Mucosa of descending colon (tissue), 3 donors: ENCODE measurements at regions not wholly inside any gene's neighbourhood (a gene's known extent, or its start where the extent isn't known, plus 50 kb on each side); places are given as distances from the start of the nearest gene placed in this dataset.
"Not testable (repeated sequence)": the region's sequence is repeated elsewhere in the genome, so short reads cannot be mapped to it uniquely, and the experiment has no call there.

ENCODE experiments used
- ATAC-seq: fragments of 200-7000 bp; cut with Tn5 transposase; one replicate; pipeline ENCODE4 v1.9.1; 2020; ENCODE audit warnings: mild to moderate bottlenecking, moderate library complexity
- DNase-seq, 3 donors: peaks; one replicate each; pipeline ENCODE4 v3.0.0-alpha.2; 2020
- H3K36me3 ChIP-seq: fragments of 200-600 bp; one replicate; pipeline ENCODE4 v1.8.0; 2021; ENCODE audit warnings: low read depth, mild to moderate bottlenecking
- H3K4me1 ChIP-seq: fragments of 200-600 bp; one replicate; pipeline ENCODE4 v1.8.0; 2021; ENCODE audit warnings: low read depth, mild to moderate bottlenecking
- H3K4me3 ChIP-seq: fragments of 200-600 bp; one replicate; pipeline ENCODE4 v1.8.0; 2021; ENCODE audit warnings: mild to moderate bottlenecking
- H3K9me3 ChIP-seq: fragments of 200-600 bp; one replicate; pipeline ENCODE4 v1.8.0; 2021; ENCODE audit warnings: mild to moderate bottlenecking
- intact Hi-C, 2 donors: fragments of 100-400 bp; cut with DNase I in 1 of 2; cut with micrococcal nuclease in 1 of 2; formaldehyde crosslinking; loops; one replicate each; pipeline versions ENCODE4 v1.11.0 to v1.11.1; 2022; cut with DNase I, micrococcal nuclease
- TF ChIP-seq, protein P1 (sequence below): fragments of 200-600 bp; IDR thresholded peaks from one replicate; pipeline ENCODE4 v1.8.0; 2022; ENCODE audit warnings: antibody characterized with exemption, mild to moderate bottlenecking
- donor health status: DM: no; HTN: no; CAD: no; lungs with moderate emphysema.
- donor health status: DM: no; HTN: no; CAD: no.
- donor health status: DM: no; HTN: yes; CAD: no.

DNA sequence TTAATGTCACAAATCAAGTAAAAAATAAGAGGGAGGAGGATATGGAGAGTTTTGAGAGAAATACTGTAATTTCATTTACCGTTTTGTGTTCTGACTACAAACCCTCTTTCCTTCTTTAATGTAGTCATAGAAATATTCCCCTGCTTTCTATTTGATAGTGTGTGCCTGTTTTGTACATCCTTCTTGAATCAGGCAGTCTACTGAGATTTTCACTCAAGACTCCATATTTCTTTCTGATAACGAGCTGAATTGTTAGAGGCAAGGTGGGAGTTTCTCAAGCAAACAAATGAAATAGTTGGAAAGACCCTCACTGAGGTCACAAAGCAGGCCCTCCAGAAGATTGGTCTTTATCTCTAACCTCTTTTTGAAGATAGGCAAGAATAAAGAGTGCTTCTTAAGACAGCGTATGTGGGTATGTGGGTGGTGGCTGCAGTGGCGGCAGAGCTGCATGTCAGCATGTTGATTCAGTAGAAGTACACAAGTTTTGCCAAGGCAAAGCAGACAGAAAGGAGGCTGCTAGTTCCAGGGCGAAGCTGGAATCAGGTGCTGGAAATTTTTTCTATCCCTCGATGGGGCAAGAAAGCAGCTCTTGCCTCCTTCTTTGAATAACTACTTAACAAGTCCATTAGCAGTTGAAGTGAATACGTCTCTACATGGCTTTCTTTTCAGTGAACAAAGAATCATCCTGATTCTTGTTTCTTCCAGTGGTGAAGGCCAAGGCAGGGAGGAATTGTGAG lies 164.2 kb downstream of the FAM76B start:
- no peak overlapping the region for H3K4me3 ChIP-seq
- H3K36me3 ChIP-seq: no peaks in the 10 kb centered on the region
- no peaks in the 10 kb centered on the region for H3K9me3 ChIP-seq
- TF ChIP-seq, protein P1, sequence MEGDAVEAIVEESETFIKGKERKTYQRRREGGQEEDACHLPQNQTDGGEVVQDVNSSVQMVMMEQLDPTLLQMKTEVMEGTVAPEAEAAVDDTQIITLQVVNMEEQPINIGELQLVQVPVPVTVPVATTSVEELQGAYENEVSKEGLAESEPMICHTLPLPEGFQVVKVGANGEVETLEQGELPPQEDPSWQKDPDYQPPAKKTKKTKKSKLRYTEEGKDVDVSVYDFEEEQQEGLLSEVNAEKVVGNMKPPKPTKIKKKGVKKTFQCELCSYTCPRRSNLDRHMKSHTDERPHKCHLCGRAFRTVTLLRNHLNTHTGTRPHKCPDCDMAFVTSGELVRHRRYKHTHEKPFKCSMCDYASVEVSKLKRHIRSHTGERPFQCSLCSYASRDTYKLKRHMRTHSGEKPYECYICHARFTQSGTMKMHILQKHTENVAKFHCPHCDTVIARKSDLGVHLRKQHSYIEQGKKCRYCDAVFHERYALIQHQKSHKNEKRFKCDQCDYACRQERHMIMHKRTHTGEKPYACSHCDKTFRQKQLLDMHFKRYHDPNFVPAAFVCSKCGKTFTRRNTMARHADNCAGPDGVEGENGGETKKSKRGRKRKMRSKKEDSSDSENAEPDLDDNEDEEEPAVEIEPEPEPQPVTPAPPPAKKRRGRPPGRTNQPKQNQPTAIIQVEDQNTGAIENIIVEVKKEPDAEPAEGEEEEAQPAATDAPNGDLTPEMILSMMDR: no peak
- intact Hi-C loops: no loop called here
- H3K4me1 ChIP-seq: no peaks in the 10 kb centered on the region
- DNase-seq (no peak), ATAC-seq (no peak)

DNA sequence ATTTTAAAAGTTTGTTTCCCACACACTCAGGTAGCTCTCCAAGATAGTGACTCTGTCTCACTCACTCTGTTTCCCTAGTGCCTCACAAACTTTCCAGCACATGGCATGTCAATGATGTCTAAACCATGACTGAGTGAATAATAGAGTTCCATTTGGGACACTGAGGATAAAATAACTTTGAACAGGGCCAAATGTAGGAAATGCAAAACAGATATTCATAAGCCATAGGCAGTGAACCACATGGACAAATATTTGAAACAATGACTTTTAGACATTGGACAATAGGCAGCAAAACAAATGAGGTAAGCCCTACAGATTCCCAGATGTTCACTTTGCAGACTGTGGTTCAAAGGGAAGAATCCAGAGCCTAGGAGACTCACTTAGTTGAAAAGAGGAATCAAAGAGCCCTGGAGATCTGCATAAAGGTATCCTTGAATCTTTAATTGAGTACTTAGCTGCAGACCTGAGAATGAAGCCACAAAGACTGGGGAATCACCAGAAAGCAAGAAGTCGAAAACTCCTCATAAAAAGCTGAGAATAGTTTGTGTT lies 173.3 kb downstream of the FAM76B start:
- ATAC-seq (no peak), DNase-seq (no peak)
- intact Hi-C loops: no loop called here
- no peak overlapping the region for H3K4me3 ChIP-seq
- TF ChIP-seq, protein P1: no peak
- no peaks in the 10 kb centered on the region for H3K36me3 ChIP-seq
- no peaks in the 10 kb centered on the region for H3K9me3 ChIP-seq
- no peaks in the 10 kb centered on the region for H3K4me1 ChIP-seq

DNA sequence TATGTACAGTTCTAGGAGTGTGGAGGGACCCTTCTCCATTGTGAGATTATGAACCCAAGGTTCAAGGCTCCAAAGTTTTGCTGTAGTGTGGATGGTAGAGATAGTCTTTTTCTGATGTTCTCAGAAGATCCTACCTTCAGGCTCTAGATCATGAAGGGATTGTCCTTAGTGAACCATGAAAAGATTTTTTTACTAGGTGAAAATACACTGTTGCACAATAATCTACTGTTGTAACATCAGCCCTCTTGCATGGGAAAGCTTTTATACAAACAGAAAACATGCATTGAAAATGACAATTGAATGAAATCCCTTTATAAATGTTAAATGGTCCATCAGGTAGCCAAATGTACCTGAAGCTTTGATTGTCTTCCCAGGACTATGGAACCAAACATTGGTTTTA lies 177.8 kb downstream of the FAM76B start:
- TF ChIP-seq, protein P1: no peak
- H3K4me1 ChIP-seq: no peaks in the 10 kb centered on the region
- no peaks in the 10 kb centered on the region for H3K36me3 ChIP-seq
- ATAC-seq (no peak), DNase-seq (no peak)
- H3K9me3 ChIP-seq: no peaks in the 10 kb centered on the region
- intact Hi-C loops: no loop called here
- H3K4me3 ChIP-seq: no peak overlapping the region

DNA sequence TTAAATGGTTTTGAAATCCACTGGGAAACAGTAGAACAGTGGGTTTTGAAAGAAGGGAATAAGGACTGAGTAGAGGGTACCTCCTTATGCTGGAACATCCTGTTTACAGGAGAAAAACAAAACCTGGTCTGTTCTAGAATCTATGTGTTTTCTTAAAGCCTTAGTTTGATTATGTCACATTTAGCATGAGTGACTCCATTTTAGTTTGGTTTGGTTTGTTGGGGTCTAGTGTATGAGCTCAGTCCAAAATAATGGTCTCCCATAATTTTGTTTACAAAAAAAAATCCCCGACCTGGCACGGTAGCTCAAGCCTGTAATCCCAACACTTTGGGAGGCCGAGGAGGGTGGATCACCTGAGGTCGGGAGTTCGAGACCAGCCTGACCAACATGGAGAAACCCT lies 179.4 kb downstream of the FAM76B start:
- H3K4me1 ChIP-seq, H3K4me3 ChIP-seq, H3K9me3 ChIP-seq, DNase-seq, H3K36me3 ChIP-seq, intact Hi-C loops, ATAC-seq: not testable (repeated sequence)

DNA sequence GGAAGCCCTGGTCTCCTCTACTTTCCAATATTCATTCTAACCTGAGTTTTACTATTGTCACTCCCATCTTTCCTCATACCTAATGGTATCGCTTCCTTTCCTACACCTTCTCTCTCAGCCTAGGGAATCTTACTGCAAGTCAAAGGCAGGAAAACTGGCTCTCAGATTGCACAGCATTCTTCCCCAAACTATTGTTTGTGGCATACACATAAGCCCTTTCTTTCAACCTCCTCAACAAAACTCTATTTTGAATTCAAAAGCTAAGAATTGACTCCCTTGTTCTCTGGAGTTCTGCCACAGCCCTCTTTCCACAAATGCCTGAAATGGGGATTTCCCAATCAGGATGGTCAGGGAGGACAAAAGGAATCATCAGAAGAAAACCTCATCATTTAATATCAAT lies 181.5 kb downstream of the FAM76B start:
- DNase-seq (no peak), ATAC-seq (no peak)
- TF ChIP-seq, protein P1: no peak
- Histone ChIP-seq H3K9me3 (no peaks in the 10 kb centered on the region), H3K4me3 (no peak overlapping the region), H3K36me3 (no peaks in the 10 kb centered on the region), H3K4me1 (no peaks in the 10 kb centered on the region)
- intact Hi-C loops: no loop called here

DNA sequence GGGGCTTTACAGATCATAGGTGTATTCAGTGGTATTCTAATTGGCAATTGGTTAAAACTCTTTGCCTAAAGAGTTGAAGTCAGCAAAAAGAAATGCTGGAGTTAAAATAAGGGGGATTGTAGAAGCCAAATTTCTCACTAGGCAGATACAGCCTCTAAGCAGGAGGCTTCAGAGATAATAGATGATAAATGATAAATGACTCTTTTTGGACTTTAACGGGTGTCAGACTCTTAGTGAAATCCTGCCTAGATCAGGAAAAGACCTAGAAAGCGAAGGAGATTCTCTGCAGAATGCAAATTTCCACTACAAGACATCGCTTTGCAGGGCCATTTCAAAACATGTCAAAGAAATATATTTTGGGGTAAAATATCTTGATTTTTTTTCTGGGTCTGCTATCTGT lies 182.8 kb downstream of the FAM76B start:
- DNase-seq: no peak
- ATAC-seq: no peak
- no peaks in the 10 kb centered on the region for H3K9me3 ChIP-seq
- H3K4me3 ChIP-seq: no peak overlapping the region
- no peaks in the 10 kb centered on the region for H3K36me3 ChIP-seq
- no peaks in the 10 kb centered on the region for H3K4me1 ChIP-seq
- intact Hi-C loops: no loop called here
- TF ChIP-seq, protein P1: no peak
